Stimulated activated naive CD8-positive, alpha-beta T cell treated with anti-CD3 and anti-CD28 coated beads, Interleukin-15, amount 100 ng/mL, for 72 hours (primary cell): ENCODE measurements at regions not wholly inside any gene's neighbourhood (a gene's known extent, or its start where the extent isn't known, plus 50 kb on each side); places are given as distances from the start of the nearest gene placed in this dataset.

Experiments used
- ATAC-seq: fragments of 150-1000 bp; cut with Tn5 transposase; 2 replicates; pipeline ENCODE4 v1.10.0; 2021; ENCODE audit warnings: mild to moderate bottlenecking, moderate library complexity
- DNase-seq, 2 donors: peaks; one replicate each; pipeline ENCODE4 v3.0.0; 2021 to 2022
- H3K27ac Mint-ChIP-seq, 2 donors: one replicate each; pipeline ENCODE4 v1.8.0; 2022; ENCODE audit warnings: mild to moderate bottlenecking in 2 of 2, mixed read lengths in 2 of 2, moderate library complexity in 2 of 2
- H3K27me3 Mint-ChIP-seq: one replicate; pipeline ENCODE4 v1.8.0; 2022; ENCODE audit warnings: mixed read lengths
- H3K4me1 Mint-ChIP-seq: one replicate; pipeline ENCODE4 v1.8.0; 2022; ENCODE audit warnings: mild to moderate bottlenecking, mixed read lengths
- H3K4me3 Mint-ChIP-seq, 2 donors: one replicate each; pipeline ENCODE4 v1.8.0; 2022; ENCODE audit warnings: mild to moderate bottlenecking in 2 of 2, mixed read lengths in 2 of 2, moderate library complexity in 1 of 2
- H3K9me3 Mint-ChIP-seq, 2 donors: one replicate each; pipeline ENCODE4 v1.8.0; 2022; ENCODE audit warnings: mixed read lengths in 2 of 2

DNA sequence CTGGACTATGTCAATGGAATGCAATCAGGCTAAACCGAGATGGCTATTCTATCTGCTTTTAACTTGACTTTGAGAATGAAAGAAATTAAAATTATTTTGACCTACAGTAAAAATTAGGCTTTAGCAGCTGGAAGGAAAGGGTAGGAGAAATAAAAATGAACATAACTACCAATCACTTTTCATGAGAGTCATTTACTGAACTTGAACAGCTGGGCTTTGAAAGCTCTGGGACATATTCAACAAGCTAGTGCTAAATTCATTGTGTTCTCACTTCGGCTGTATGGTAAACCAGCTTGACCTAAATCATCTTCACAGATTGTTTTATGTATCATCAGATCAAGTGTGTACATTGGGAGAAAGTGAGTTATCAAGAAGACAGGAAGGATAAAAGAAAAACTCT, 161.5 kb upstream of the STXBP5 start:
- Mint-ChIP-seq H3K4me1 (no peaks in the 10 kb centered on the region), H3K27ac (no peak overlapping the region), H3K4me3 (no peak overlapping the region), H3K9me3 (peaks cover 20 to 21% of the 10 kb centered on the region in 2 donors), H3K27me3 (no peaks in the 10 kb centered on the region)
- no peak for ATAC-seq
- DNase-seq, result no peak

DNA sequence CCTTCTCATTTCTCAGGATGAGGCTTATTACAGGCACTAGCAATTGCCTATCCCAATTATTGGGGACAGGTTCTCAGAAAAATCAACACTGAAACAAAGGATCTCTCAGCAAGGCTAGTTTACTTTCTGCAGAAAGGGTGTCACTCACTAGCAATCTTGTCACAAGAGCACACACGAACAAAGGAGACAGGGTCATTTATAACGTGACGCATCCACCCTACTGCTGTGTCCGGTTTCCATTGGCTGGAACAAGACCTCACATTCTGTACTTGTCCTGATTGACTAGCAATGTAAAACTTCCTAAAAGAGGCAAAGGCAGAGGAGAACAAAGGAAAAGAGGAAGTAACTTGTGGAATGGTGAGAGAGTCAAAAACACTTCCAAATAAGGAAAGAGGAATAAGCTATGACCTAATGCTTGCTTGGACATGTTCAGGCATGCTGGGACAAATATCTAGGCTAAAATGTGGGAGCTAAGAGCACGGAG, 160.2 kb upstream of the STXBP5 start:
- Mint-ChIP-seq H3K27ac (no peak overlapping the region), H3K4me1 (no peaks in the 10 kb centered on the region), H3K27me3 (no peaks in the 10 kb centered on the region), H3K9me3 (peaks cover 20 to 21% of the 10 kb centered on the region in 2 donors), H3K4me3 (no peak overlapping the region)
- DNase-seq (no peak), ATAC-seq (no peak)

DNA sequence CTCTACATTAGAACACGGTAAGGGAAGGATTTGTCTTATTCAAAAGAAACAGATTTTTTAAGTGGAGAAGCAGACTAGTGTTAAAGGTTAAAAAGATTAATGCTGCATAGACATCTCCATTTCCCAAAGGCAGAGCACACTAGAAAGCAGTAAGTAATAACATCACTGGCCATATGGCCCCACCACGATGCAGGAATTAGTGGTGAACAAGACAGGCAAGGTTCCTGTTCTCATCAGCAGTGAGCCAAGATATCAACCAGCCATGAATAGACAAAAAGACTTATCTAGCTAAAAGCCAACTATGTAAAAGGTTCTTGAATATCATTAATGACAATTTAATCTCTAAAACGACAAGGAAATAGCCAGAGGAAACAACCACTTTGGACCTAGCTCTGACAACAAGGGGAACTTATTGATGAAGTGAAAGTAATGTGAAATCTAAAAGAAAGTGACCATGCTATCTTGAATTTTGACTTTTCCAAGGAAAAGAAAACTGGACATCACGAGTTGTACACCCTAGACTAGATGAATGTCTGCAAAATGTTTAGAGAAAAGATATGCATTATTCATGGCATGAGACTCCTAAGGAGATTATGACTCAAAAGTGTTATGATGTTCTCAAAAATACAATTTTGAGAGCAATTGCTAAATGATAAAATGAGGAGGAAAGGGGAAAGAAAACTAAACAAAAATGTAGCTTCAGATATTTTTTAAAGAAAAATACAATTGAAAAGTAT, 157.9 kb upstream of the STXBP5 start:
- ATAC-seq, result no peak
- Mint-ChIP-seq H3K4me3 (no peak overlapping the region), H3K4me1 (no peaks in the 10 kb centered on the region), H3K27me3 (no peaks in the 10 kb centered on the region), H3K9me3 (peaks cover 20 to 21% of the 10 kb centered on the region in 2 donors), H3K27ac (no peak overlapping the region)
- DNase-seq, result no peak

DNA sequence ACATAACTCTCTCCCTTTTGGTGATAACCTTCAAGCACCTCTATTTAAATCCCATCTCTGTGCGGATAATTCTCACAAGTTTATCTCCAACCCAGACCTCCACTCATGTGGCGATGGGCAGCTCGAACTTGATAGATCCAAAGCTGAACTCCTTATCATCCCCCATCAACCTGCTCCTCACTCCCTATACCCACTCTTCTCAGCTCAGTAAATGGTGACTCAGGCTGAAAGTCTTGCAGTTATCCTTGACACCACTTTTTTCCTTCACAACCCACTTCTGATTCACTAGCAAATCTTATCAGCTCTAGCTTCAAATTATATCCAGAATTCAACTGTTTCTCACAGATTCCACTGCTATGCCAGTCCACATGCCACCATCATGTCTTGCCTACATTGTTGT, 155.3 kb upstream of the STXBP5 start:
- Mint-ChIP-seq H3K4me1 (no peaks in the 10 kb centered on the region), H3K27me3 (no peaks in the 10 kb centered on the region), H3K27ac (no peak overlapping the region)

DNA sequence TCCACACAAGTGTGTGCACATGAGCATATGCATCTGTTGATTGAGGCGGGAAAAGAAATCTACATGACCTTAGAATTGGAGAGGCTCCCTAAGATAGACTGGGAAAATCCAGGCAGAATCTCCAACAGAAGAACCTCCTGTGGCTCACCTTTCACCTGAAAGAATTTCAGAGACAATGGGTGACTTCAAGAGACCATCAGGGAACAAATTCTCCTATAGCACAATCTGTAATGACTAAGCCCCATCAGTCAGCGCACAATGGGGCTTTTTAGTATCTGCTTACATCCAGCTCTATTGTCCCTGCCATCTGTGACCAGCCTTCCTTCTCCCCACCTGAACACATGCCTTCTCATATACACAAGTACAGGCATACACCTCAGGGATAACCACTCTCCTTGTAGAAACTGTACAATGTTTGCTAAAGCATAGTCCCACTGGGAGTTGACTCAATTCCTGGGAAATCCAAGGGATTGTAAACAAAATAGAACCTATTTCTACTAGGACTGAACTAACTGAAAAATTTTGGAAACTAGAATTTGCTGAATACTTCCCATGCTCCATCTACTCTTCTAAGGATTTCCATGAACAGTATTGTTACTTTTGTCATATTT, 150.8 kb upstream of the STXBP5 start:
- DNase-seq, result no peak
- Mint-ChIP-seq H3K4me3 (no peak overlapping the region), H3K9me3 (no peaks in the 10 kb centered on the region), H3K4me1 (peaks cover 11% of the 10 kb centered on the region), H3K27ac (no peak overlapping the region), H3K27me3 (no peaks in the 10 kb centered on the region)
- ATAC-seq, result no peak

More for the DNA sequence above, 155.3 kb upstream of the STXBP5 start:
- no peak overlapping the region for H3K4me3 Mint-ChIP-seq
- H3K9me3 Mint-ChIP-seq, result peaks cover 7% of the 10 kb centered on the region in 2 donors
- ATAC-seq (no peak), DNase-seq (no peak)

DNA sequence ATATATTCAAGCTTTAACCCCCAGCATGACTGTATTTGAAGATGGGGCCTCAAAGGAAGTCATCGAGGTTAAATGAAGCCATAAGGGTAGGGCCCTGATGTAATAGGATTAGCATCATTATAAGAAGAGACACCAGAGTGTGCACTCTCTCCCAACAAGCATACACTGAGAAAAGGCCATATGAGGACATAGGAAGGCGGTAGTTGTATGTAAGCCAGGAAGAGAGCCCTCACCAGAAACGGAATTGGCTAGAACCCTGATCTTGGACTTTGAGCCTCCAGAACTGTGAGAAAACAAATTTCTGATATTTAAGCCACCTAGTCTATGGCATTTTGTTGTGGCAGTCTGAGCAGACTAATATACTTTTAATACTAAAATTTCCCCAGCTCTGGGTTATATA, 150.1 kb upstream of the STXBP5 start:
- Mint-ChIP-seq H3K27ac (no peak overlapping the region), H3K4me3 (no peak overlapping the region), H3K27me3 (no peaks in the 10 kb centered on the region), H3K4me1 (peaks cover 11% of the 10 kb centered on the region), H3K9me3 (no peaks in the 10 kb centered on the region)
- ATAC-seq (peak; percentile 31), DNase-seq (no peak)

DNA sequence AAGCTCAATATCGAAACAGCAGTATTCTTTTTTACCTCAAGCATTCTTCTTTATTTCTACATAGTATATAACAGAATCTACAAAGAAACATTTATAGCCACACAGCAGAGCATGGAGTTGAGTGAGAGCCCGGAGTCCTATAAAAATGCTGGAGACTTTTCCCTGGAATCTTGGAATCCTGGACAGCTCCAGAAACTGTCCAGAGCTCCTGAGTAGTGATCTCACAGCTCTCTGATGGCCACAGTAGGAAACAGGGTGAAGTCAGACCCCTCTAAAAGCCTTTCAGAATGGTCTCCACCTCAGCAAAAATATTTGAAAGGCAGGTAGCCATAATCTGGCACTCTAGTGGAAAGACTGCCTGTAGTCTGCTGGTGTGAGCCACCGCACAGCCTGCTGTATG, 149.3 kb upstream of the STXBP5 start:
- H3K27ac Mint-ChIP-seq, result no peak overlapping the region
- no peak for DNase-seq
- H3K4me1 Mint-ChIP-seq, result peaks cover 11% of the 10 kb centered on the region
- no peaks in the 10 kb centered on the region for H3K9me3 Mint-ChIP-seq
- H3K27me3 Mint-ChIP-seq, result no peaks in the 10 kb centered on the region
- ATAC-seq, result no peak
- no peak overlapping the region for H3K4me3 Mint-ChIP-seq

DNA sequence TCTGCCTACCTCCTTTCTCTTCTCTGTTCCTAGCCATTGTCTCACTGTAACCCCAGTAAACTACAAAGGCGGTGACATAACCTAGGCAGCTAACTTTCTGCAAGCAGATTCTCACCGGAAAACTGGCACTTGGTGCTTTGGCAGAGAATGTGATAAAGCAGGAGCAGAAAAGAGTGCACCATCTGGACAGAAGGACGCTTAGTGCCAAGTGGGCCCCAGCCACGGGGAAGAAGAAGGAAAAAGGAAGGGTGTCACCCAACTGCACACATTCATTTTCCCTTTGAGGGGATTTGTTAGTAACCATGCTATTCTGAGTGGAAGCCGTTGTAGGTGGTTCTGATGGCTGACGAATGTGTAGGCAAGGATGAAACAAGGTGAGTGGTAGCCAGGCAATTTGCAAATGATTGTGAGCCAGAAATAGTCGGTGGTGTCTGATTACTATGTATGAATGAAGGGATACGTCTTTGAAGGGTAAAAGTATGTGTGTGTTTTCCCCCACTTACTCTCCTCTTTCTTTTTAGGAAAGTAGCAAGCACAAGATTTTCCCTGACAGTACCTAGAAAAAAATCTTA, 148.3 kb upstream of the STXBP5 start:
- Mint-ChIP-seq H3K4me1 (peaks cover 11% of the 10 kb centered on the region), H3K27ac (no peak overlapping the region), H3K9me3 (no peaks in the 10 kb centered on the region), H3K4me3 (no peak overlapping the region), H3K27me3 (no peaks in the 10 kb centered on the region)
- no peak for DNase-seq
- no peak for ATAC-seq

DNA sequence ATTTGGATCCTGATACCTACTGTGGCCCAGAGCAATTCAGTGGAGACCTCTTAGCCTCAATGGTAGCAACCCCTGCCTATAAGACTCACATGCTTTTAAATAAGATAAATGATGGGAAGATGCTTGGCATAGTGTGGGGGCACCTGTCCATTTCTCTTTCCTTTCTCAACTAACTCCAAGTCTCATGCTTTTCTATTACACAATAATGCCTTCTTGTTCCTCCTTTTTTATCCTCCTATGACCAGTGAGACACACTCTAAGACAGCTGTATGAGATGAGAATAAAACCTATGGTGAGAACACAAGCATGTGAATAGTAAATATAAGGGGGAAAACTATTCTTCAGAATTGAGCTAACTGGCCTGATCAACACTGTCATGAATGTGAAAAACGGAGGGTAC, 147.0 kb upstream of the STXBP5 start:
- peaks cover 11% of the 10 kb centered on the region for H3K4me1 Mint-ChIP-seq
- DNase-seq, result no peak
- ATAC-seq, result no peak
- H3K4me3 Mint-ChIP-seq, result no peak overlapping the region
- H3K27me3 Mint-ChIP-seq, result no peaks in the 10 kb centered on the region
- no peaks in the 10 kb centered on the region for H3K9me3 Mint-ChIP-seq
- no peak overlapping the region for H3K27ac Mint-ChIP-seq

DNA sequence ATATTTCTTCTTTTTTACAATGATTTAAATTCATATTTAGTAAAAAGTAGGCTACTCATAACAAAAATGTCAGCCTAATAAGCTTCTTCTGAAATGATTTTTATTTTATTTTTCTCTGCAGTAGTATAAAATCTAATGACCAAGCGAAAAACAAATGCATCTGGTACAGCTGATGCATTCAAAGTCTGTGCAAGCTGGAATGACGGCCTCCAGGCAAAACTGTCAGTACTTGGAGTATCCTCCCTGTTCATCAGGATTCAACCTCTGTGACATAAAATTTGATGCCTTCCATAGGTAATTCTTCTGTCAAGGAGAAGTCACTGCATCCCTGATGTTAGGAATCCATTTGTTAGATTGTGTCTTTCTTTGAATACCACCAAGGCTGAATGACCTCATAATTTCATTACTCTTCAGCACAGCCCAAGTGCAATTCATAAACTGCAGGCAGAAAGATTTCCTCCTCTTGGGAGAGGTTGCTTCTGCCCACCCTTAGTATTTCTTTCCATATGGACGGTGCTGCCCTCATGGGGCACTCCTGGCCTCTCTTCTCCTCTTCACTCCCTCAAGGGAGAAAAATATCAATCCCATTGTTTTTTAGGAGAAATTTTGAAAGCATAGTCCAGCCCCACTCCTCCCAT, 146.4 kb upstream of the STXBP5 start:
- Mint-ChIP-seq H3K27ac (no peak overlapping the region), H3K4me3 (no peak overlapping the region), H3K27me3 (no peaks in the 10 kb centered on the region), H3K9me3 (no peaks in the 10 kb centered on the region), H3K4me1 (peaks cover 11% of the 10 kb centered on the region)
- ATAC-seq, result no peak
- no peak for DNase-seq

DNA sequence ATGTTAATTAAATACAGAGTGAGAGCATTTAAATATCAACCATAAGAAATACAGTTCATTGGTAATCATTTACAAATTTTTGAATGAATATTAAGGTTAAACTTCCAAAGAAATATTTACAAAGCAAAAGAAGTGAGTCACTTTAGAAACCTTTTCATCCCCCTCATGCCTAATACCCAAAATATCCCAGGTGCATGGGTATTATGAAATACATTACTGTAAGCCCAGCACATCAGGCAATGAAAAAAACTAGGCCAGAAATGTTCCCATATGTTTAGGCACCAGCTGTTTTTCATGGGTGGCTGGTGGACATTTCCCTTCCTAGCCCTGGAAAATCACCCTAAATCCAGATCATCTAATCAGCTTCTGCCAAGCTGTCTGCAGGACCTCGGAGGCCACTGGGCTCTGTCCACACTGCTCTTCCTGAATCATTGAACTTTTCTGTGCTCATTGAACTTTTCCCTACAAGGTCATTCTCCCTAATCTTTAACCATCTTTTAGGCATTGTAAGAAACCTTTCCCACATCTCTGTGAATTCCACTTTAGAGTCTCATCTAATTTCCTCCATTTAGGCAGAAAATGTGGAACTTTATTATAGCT, 145.3 kb upstream of the STXBP5 start:
- Mint-ChIP-seq H3K4me3 (no peak overlapping the region), H3K9me3 (no peaks in the 10 kb centered on the region), H3K4me1 (peaks cover 11% of the 10 kb centered on the region), H3K27ac (no peak overlapping the region), H3K27me3 (no peaks in the 10 kb centered on the region)
- DNase-seq, result no peak
- no peak for ATAC-seq

DNA sequence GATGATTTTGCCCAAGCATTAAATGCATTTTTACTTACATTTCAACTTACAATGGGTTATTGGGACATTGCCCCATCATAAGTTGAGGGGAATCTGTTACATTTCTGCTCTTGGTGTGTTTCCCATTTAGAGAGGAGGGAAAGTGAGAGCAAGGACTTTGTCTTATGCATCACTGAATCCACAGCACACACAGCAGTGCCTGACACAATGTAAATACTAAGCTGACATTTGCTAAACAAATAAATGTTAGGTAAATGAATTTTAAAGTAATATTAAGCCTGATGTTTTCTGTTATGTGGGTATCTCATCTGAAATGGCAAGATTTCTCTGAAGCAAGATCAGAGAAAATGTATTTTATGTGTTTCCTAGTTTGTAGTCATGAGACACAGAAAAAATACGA, 143.6 kb upstream of the STXBP5 start:
- no peaks in the 10 kb centered on the region for H3K27me3 Mint-ChIP-seq
- H3K4me1 Mint-ChIP-seq, result peaks cover 17% of the 10 kb centered on the region
- no peak overlapping the region for H3K27ac Mint-ChIP-seq
- no peak overlapping the region for H3K4me3 Mint-ChIP-seq
- no peaks in the 10 kb centered on the region for H3K9me3 Mint-ChIP-seq
- no peak for DNase-seq
- ATAC-seq, result no peak

DNA sequence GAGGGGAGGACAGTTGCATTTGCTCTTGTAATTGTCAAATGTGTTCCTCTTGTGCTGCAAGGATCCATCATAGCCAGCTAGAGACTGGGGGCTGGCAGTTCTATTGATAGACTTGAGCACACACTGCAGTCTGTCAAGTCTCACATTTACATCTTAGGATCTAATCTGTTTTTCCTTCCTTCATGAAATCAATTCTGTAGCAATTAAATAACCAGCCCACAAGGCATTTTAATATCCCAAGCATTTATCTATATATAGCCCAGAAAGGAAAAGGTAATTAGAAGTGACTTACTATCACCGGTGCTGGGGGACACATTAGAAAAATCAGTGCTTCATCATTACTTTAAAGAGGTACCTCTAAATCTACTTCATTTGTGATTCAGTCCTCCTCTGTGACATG, 143.0 kb upstream of the STXBP5 start:
- Mint-ChIP-seq H3K27ac (no peak overlapping the region), H3K27me3 (no peaks in the 10 kb centered on the region), H3K4me3 (no peak overlapping the region), H3K9me3 (peaks cover 0 to 2% of the 10 kb centered on the region in 2 donors), H3K4me1 (peaks cover 10% of the 10 kb centered on the region)
- DNase-seq, result no peak
- ATAC-seq, result no peak

DNA sequence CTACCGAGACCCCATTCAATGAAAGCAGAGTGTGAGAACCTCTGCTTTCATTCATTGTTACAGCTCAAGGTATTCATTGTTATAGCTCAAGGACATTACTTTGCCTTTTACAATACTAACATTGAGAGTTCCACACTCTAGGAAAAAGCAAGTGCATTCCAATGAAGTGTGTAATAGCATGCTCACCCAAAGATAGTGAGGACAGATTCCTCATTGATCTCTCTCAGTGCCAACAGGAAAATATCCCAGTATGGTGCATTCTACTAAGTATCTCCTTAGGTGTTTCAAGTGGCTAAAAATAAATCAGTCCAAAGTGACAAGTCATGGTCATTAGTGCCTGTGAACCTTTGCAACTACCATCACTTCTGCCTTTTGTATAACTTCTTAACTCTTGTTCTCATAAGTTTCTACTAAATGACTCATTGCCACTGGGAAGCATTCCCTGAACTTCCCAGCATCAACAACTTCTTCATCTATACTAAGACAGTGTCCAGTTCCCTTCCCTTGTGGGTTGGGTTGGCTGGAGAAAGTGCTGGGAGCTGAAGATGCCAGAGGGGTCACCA, 140.7 kb upstream of the STXBP5 start:
- no peak for DNase-seq
- H3K4me3 Mint-ChIP-seq, result no peak overlapping the region
- H3K9me3 Mint-ChIP-seq, result peaks cover 0 to 5% of the 10 kb centered on the region in 2 donors
- H3K27ac Mint-ChIP-seq, result no peak overlapping the region
- no peaks in the 10 kb centered on the region for H3K27me3 Mint-ChIP-seq
- ATAC-seq, result no peak
- H3K4me1 Mint-ChIP-seq, result peaks cover 7% of the 10 kb centered on the region

DNA sequence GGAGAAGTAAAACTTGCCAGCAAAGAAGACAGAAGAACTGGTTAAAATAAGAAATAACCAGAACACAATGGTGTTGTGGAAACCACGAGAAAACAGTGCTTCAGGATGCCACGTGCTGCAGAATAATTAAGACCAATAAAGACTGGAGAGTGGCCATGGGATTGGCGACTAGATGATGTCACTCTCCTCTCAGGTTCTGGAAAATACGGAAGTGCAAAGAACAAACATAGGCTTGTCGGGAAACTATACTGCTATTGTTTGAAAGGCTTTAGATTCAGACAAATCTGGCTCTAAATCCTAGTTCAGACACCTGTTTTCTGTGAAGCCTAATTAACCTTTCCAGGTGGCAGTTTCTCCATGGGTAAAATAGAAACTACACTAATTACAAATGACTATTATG, 138.4 kb upstream of the STXBP5 start:
- Mint-ChIP-seq H3K4me3 (no peak overlapping the region), H3K27ac (no peak overlapping the region), H3K27me3 (no peaks in the 10 kb centered on the region), H3K4me1 (peaks cover 7% of the 10 kb centered on the region), H3K9me3 (peaks cover 5 to 11% of the 10 kb centered on the region in 2 donors)
- ATAC-seq, result no peak
- no peak for DNase-seq
